Endothelial cell of umbilical vein (primary cell): ENCODE measurements at regions not wholly inside any gene's neighbourhood (a gene's known extent, or its start where the extent isn't known, plus 50 kb on each side); places are given as distances from the start of the nearest gene placed in this dataset.

Source experiments
- BruUV-seq: library from RNA; stranded (reverse); fragments of 400-500 nt; replicated peaks from 2 replicates; lab custom pipeline; 2021; lab: Mats Ljungman, UMichigan
- CTCF ChIA-PET: fragments of 300-600, 350-600 bp; sonication (Branson Sonifier 250); formaldehyde crosslinking; loops from one replicate; lab custom pipeline; 2021; ENCODE audit warnings: antibody characterized with exemption, inconsistent platforms; lab: Charles Lee
- POLR2A ChIA-PET: fragments of 300-600, 350-600 bp; sonication (Branson Sonifier 250); formaldehyde crosslinking; loops from one replicate; lab custom pipeline; 2021; ENCODE audit warnings: antibody characterized with exemption, inconsistent platforms; lab: Charles Lee
- DNase-seq: peaks from one replicate; pipeline ENCODE4 v3.0.0-alpha.2; 2011; ENCODE audit warnings: low read depth, low spot score
- FAIRE-seq: peaks from 2 replicates; lab custom pipeline; 2011; peaks lifted over from hg19 to GRCh38; lab: Jason Lieb, UNC
- H2AFZ ChIP-seq: 2 replicates; pipeline ENCODE4 v1.6.0; 2012; ENCODE audit warnings: low read depth, low read length, control low read depth, inconsistent platforms
- H3K27ac ChIP-seq: 2 replicates; pipeline ENCODE4 v1.5.1; 2011; ENCODE audit warnings: low read depth, mild to moderate bottlenecking, control low read depth, low read length, moderate library complexity; ENCODE audit not compliant: insufficient read depth
- H3K27me3 ChIP-seq, 2 experiments: 2 replicates each; pipeline versions ENCODE4 v1.6.0 to v1.6.1; 2011; ENCODE audit warnings: low read length in 2 of 2, mixed read lengths in 1 of 2; ENCODE audit not compliant: control insufficient read depth in 2 of 2, insufficient read depth in 2 of 2
- H3K36me3 ChIP-seq, 2 experiments: 2 replicates in 1 of 2; 3 replicates in 1 of 2; pipeline ENCODE4 v1.5.1; 2011; ENCODE audit warnings: low read length in 2 of 2, mild to moderate bottlenecking in 1 of 2, moderate library complexity in 1 of 2; ENCODE audit not compliant: control insufficient read depth in 2 of 2, insufficient read depth in 2 of 2; ENCODE audit errors: extremely low read depth in 1 of 2
- H3K4me1 ChIP-seq: 3 replicates; pipeline ENCODE4 v1.5.1; 2011; ENCODE audit warnings: mild to moderate bottlenecking, low read length; ENCODE audit not compliant: control insufficient read depth, insufficient read depth; ENCODE audit errors: extremely low read depth
- H3K4me2 ChIP-seq: 2 replicates; pipeline ENCODE4 v1.6.1; 2011; ENCODE audit warnings: low read length, control low read depth, mixed read lengths; ENCODE audit not compliant: insufficient read depth
- H3K4me3 ChIP-seq, 3 experiments: fragments of 200-600 bp in 1 of 3; sonication (generic), shearing (Covaris generic) in 1 of 3; replicated peaks in 1 of 3; 2 replicates each; pipeline ENCODE4 v1.5.1; 2011 to 2016; ENCODE audit warnings: control low read depth in 3 of 3, low read length in 3 of 3, mild to moderate bottlenecking in 2 of 3, inconsistent platforms in 1 of 3, low read depth in 1 of 3, moderate library complexity in 1 of 3; ENCODE audit not compliant: insufficient read depth in 1 of 3
- H3K79me2 ChIP-seq: 2 replicates; pipeline ENCODE4 v1.6.0; 2012; ENCODE audit warnings: low read length, inconsistent platforms; ENCODE audit not compliant: control insufficient read depth, insufficient read depth
- H3K9ac ChIP-seq: replicated peaks from 2 replicates; pipeline ENCODE3; 2011; ENCODE audit warnings: low read length, control low read depth; ENCODE audit not compliant: insufficient read depth; ENCODE audit errors: extremely low read depth
- H3K9me1 ChIP-seq: replicated peaks from 3 replicates; pipeline ENCODE4 v1.6.0; 2011; ENCODE audit warnings: mild to moderate bottlenecking, low read length; ENCODE audit not compliant: control insufficient read depth, insufficient read depth; ENCODE audit errors: extremely low read depth
- H3K9me3 ChIP-seq: replicated peaks from 2 replicates; pipeline ENCODE4 v1.5.1; 2012; ENCODE audit warnings: low read length, inconsistent platforms; ENCODE audit not compliant: control insufficient read depth, insufficient read depth
- H4K20me1 ChIP-seq: replicated peaks from 2 replicates; pipeline ENCODE3; 2011; ENCODE audit warnings: mild to moderate bottlenecking, low read length; ENCODE audit not compliant: control insufficient read depth, insufficient read depth; ENCODE audit errors: extremely low read depth
- EZH2 ChIP-seq: IDR thresholded peaks from 2 replicates; pipeline ENCODE4 v1.6.1; 2012; ENCODE audit warnings: borderline replicate concordance, low read depth, mild to moderate bottlenecking, moderate library complexity, low read length, inconsistent platforms; ENCODE audit not compliant: severe bottlenecking
- FOS ChIP-seq: IDR thresholded peaks from 2 replicates; pipeline ENCODE4 v1.6.1; 2011; ENCODE audit warnings: mild to moderate bottlenecking, low read length, moderate library complexity, borderline replicate concordance; ENCODE audit not compliant: insufficient read depth
- GATA2 ChIP-seq: IDR thresholded peaks from 2 replicates; pipeline ENCODE4 v1.7.0; 2011; ENCODE audit warnings: low read depth, mild to moderate bottlenecking, moderate library complexity, mixed read lengths, low read length; ENCODE audit not compliant: insufficient read length, insufficient read depth
- JUN ChIP-seq: IDR thresholded peaks from 2 replicates; pipeline ENCODE4 v1.6.1; 2011; ENCODE audit warnings: borderline replicate concordance, low read depth; ENCODE audit not compliant: insufficient read length, insufficient read depth
- MYC ChIP-seq: IDR thresholded peaks from one replicate; pipeline ENCODE4 v1.6.1; 2011; ENCODE audit warnings: mild to moderate bottlenecking, low read depth, low read length
- POLR2A ChIP-seq: IDR thresholded peaks from 2 replicates; pipeline ENCODE4 v1.6.1; 2012; ENCODE audit warnings: low read depth, mild to moderate bottlenecking, control low read depth, low read length
- POLR2AphosphoS5 ChIP-seq: IDR thresholded peaks from 2 replicates; pipeline ENCODE4 v1.6.1; 2012; ENCODE audit warnings: low read depth, mild to moderate bottlenecking, control low read depth, low read length, moderate library complexity; ENCODE audit not compliant: insufficient read depth
- dilution Hi-C: fragments of 300-500 bp; cut with MboI; formaldehyde crosslinking; loops from one replicate; pipeline ENCODE4 v1.15.0; 2019; ENCODE audit warnings: low sequenced_read_pairs; ENCODE audit not compliant: extremely low pct_ligation_motif_present
- intact Hi-C: fragments of 100-400 bp; cut with micrococcal nuclease; formaldehyde crosslinking; loops from one replicate; pipeline ENCODE4 v1.10.0; 2022
- TF ChIP-seq, protein P1 (sequence below), 2 donors: IDR thresholded peaks; 1 replicate in 1 of 2; 2 replicates in 1 of 2; pipeline ENCODE4 v1.5.1; 2011; ENCODE audit warnings: low read length in 2 of 2, mild to moderate bottlenecking in 2 of 2, moderate library complexity in 2 of 2, control low read depth in 1 of 2, inconsistent platforms in 1 of 2, low read depth in 1 of 2; ENCODE audit not compliant: insufficient read depth in 1 of 2; ENCODE audit errors: extremely low read depth in 1 of 2
- TF ChIP-seq, protein P2 (sequence below): IDR thresholded peaks from 2 replicates; pipeline ENCODE4 v1.6.1; 2011; ENCODE audit not compliant: insufficient read depth, insufficient read length

DNA sequence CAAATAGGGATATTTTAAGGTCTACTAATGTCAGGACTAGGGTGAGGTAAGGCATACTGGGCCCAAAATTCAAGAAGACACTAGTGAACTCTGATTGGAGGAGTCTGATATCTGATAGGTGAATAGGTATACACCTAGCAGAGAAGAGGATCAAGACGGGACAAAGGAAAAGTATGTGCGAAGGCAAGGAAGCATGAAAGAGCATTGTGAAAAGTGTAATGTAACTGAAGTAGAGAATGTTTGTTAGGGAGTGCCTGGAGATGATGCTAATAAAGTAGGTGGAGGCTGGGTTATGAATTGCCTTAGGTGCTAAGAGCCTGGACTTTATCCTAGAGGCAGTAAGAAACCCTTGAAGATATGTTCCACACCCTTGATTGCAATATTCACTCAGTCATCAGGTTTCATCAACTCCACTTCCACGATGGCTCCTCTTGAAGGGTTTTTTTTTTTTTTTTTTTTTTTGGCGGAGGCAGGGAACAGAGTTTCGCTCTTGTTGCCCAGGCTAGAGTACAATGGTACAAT, 49.9 kb upstream of the XIAP start:
- no peaks in the 10 kb centered on the region for H3K9me1 ChIP-seq
- H3K27me3 ChIP-seq = no peaks in the 10 kb centered on the region
- no peak overlapping the region for H3K4me3 ChIP-seq
- POLR2A ChIA-PET = no interaction called here
- intact Hi-C loops (no loop called here), dilution Hi-C loops (no loop called here)
- H2AFZ ChIP-seq = no peak overlapping the region
- no peaks in the 10 kb centered on the region for H3K36me3 ChIP-seq
- H4K20me1 ChIP-seq = no peaks in the 10 kb centered on the region
- CTCF ChIA-PET = no interaction called here
- TF ChIP-seq MYC (no peak), POLR2A (no peak), GATA2 (no peak), JUN (no peak), FOS (no peak), POLR2AphosphoS5 (no peak), EZH2 (no peak)
- TF ChIP-seq, protein P1, sequence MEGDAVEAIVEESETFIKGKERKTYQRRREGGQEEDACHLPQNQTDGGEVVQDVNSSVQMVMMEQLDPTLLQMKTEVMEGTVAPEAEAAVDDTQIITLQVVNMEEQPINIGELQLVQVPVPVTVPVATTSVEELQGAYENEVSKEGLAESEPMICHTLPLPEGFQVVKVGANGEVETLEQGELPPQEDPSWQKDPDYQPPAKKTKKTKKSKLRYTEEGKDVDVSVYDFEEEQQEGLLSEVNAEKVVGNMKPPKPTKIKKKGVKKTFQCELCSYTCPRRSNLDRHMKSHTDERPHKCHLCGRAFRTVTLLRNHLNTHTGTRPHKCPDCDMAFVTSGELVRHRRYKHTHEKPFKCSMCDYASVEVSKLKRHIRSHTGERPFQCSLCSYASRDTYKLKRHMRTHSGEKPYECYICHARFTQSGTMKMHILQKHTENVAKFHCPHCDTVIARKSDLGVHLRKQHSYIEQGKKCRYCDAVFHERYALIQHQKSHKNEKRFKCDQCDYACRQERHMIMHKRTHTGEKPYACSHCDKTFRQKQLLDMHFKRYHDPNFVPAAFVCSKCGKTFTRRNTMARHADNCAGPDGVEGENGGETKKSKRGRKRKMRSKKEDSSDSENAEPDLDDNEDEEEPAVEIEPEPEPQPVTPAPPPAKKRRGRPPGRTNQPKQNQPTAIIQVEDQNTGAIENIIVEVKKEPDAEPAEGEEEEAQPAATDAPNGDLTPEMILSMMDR (IDR thresholded peaks at IDR 0.05; ENCODE audit: extremely low read depth in 1 of 2, insufficient read depth in 1 of 2, low read depth in 1 of 2, low read length in 2 of 2) = no peak
- TF ChIP-seq, protein P2, sequence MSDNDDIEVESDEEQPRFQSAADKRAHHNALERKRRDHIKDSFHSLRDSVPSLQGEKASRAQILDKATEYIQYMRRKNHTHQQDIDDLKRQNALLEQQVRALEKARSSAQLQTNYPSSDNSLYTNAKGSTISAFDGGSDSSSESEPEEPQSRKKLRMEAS = no peak
- BruUV-seq = no TSS peak
- DNase-seq (no peak), FAIRE-seq (no peak)
- H3K4me1 ChIP-seq = no peaks in the 10 kb centered on the region
- no peak overlapping the region for H3K27ac ChIP-seq
- H3K9me3 ChIP-seq = no peaks in the 10 kb centered on the region
- H3K79me2 ChIP-seq = no peaks in the 10 kb centered on the region
- no peak overlapping the region for H3K9ac ChIP-seq
- H3K4me2 ChIP-seq = no peak overlapping the region
